ENCODE measurements at regions not wholly inside any gene's neighbourhood (a gene's known extent, or its start where the extent isn't known, plus 50 kb on each side); places are given as distances from the start of the nearest gene placed in this dataset.
"Not testable (repeated sequence)": the region's sequence is repeated elsewhere in the genome, so short reads cannot be mapped to it uniquely, and the experiment has no call there.

- H3K4me3 ChIP-seq (ENCODE audit: control insufficient read depth in 2 of 3, extremely low read depth in 1 of 3, insufficient read depth in 2 of 3, low read depth in 1 of 3, low read length in 3 of 3); H3K9me3 ChIP-seq (ENCODE audit: control insufficient read depth, low read depth, low read length); H4K20me1 ChIP-seq (ENCODE audit: control insufficient read depth, extremely low read depth, insufficient read depth, low read length); H3K4me2 ChIP-seq (ENCODE audit: control insufficient read depth, extremely low read depth, insufficient read depth, low read depth, low read length); dilution Hi-C loops (cut with MboI; ENCODE audit: extremely low pct_ligation_motif_present, low sequenced_read_pairs); H3K27ac ChIP-seq (ENCODE audit: control insufficient read depth, insufficient read depth, low read length); H3K79me2 ChIP-seq (ENCODE audit: control insufficient read depth, insufficient read depth, low read length); H3K36me3 ChIP-seq (ENCODE audit: control insufficient read depth in 2 of 2, extremely low read depth in 1 of 2, insufficient read depth in 2 of 2, low read length in 2 of 2); H3K4me1 ChIP-seq (ENCODE audit: control insufficient read depth, extremely low read depth, insufficient read depth, low read length); H3K9ac ChIP-seq (ENCODE audit: control insufficient read depth, extremely low read depth, insufficient read depth, low read length); H3K9me1 ChIP-seq (ENCODE audit: control insufficient read depth, extremely low read depth, insufficient read depth, low read length); FAIRE-seq; H2AFZ ChIP-seq (ENCODE audit: control insufficient read depth, low read length); DNase-seq (ENCODE audit: low read depth, low spot score); H3K27me3 ChIP-seq (ENCODE audit: control insufficient read depth, extremely low read depth, insufficient read depth, low read length): not testable (repeated sequence)
These were observed 351.7 kb downstream of the CNTNAP3B start for GRCh38 chr9:41777536-41777935.

GRCh38 chr9:41772541-41772940, 356.7 kb downstream of the CNTNAP3B start:
- H3K9me3 ChIP-seq (ENCODE audit: control insufficient read depth, low read depth, low read length); H3K4me1 ChIP-seq (ENCODE audit: control insufficient read depth, extremely low read depth, insufficient read depth, low read length); H2AFZ ChIP-seq (ENCODE audit: control insufficient read depth, low read length); H4K20me1 ChIP-seq (ENCODE audit: control insufficient read depth, extremely low read depth, insufficient read depth, low read length); H3K79me2 ChIP-seq (ENCODE audit: control insufficient read depth, insufficient read depth, low read length); FAIRE-seq; H3K4me2 ChIP-seq (ENCODE audit: control insufficient read depth, extremely low read depth, insufficient read depth, low read depth, low read length); H3K36me3 ChIP-seq (ENCODE audit: control insufficient read depth in 2 of 2, extremely low read depth in 1 of 2, insufficient read depth in 2 of 2, low read length in 2 of 2); H3K27me3 ChIP-seq (ENCODE audit: control insufficient read depth, extremely low read depth, insufficient read depth, low read length); H3K27ac ChIP-seq (ENCODE audit: control insufficient read depth, insufficient read depth, low read length); dilution Hi-C loops (cut with MboI; ENCODE audit: extremely low pct_ligation_motif_present, low sequenced_read_pairs); DNase-seq (ENCODE audit: low read depth, low spot score); H3K4me3 ChIP-seq (ENCODE audit: control insufficient read depth in 2 of 3, extremely low read depth in 1 of 3, insufficient read depth in 2 of 3, low read depth in 1 of 3, low read length in 3 of 3); H3K9ac ChIP-seq (ENCODE audit: control insufficient read depth, extremely low read depth, insufficient read depth, low read length); H3K9me1 ChIP-seq (ENCODE audit: control insufficient read depth, extremely low read depth, insufficient read depth, low read length): not testable (repeated sequence)

GRCh38 chr9:41771693-41772092, 357.5 kb downstream of the CNTNAP3B start:
- H3K27ac ChIP-seq (ENCODE audit: control insufficient read depth, insufficient read depth, low read length); H3K4me3 ChIP-seq (ENCODE audit: control insufficient read depth in 2 of 3, extremely low read depth in 1 of 3, insufficient read depth in 2 of 3, low read depth in 1 of 3, low read length in 3 of 3); H4K20me1 ChIP-seq (ENCODE audit: control insufficient read depth, extremely low read depth, insufficient read depth, low read length); DNase-seq (ENCODE audit: low read depth, low spot score); H3K9me3 ChIP-seq (ENCODE audit: control insufficient read depth, low read depth, low read length); dilution Hi-C loops (cut with MboI; ENCODE audit: extremely low pct_ligation_motif_present, low sequenced_read_pairs); H2AFZ ChIP-seq (ENCODE audit: control insufficient read depth, low read length); H3K36me3 ChIP-seq (ENCODE audit: control insufficient read depth in 2 of 2, extremely low read depth in 1 of 2, insufficient read depth in 2 of 2, low read length in 2 of 2); H3K9me1 ChIP-seq (ENCODE audit: control insufficient read depth, extremely low read depth, insufficient read depth, low read length); FAIRE-seq; H3K4me2 ChIP-seq (ENCODE audit: control insufficient read depth, extremely low read depth, insufficient read depth, low read depth, low read length); H3K4me1 ChIP-seq (ENCODE audit: control insufficient read depth, extremely low read depth, insufficient read depth, low read length); H3K9ac ChIP-seq (ENCODE audit: control insufficient read depth, extremely low read depth, insufficient read depth, low read length); H3K79me2 ChIP-seq (ENCODE audit: control insufficient read depth, insufficient read depth, low read length); H3K27me3 ChIP-seq (ENCODE audit: control insufficient read depth, extremely low read depth, insufficient read depth, low read length): not testable (repeated sequence)

DNA sequence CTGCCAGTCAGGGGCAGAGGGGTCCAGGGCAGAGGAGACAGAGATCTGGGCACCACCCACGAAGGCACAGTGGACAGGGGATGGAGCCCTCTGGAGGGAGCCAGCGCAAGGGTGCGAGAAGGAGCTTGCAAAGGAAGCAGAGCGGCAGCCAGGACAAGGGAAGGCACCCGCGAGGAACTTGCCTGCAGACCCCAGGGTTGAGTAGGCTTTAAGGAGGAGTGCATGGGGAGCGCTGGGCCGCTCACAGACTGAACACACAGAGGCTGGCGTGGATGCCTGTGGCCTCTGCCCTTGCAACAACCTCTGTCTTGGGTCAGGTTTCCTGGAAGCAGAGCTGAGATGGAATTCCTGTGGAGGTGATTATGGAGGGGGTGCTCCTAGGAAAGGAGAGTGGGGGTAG, 374.4 kb downstream of the CNTNAP3B start:
- H3K27me3 ChIP-seq (ENCODE audit: control insufficient read depth, extremely low read depth, insufficient read depth, low read length); H3K4me1 ChIP-seq (ENCODE audit: control insufficient read depth, extremely low read depth, insufficient read depth, low read length); H3K36me3 ChIP-seq (ENCODE audit: control insufficient read depth in 2 of 2, extremely low read depth in 1 of 2, insufficient read depth in 2 of 2, low read length in 2 of 2); H2AFZ ChIP-seq (ENCODE audit: control insufficient read depth, low read length); H3K9me1 ChIP-seq (ENCODE audit: control insufficient read depth, extremely low read depth, insufficient read depth, low read length); H3K27ac ChIP-seq (ENCODE audit: control insufficient read depth, insufficient read depth, low read length); H3K9me3 ChIP-seq (ENCODE audit: control insufficient read depth, low read depth, low read length); H3K4me3 ChIP-seq (ENCODE audit: control insufficient read depth in 2 of 3, extremely low read depth in 1 of 3, insufficient read depth in 2 of 3, low read depth in 1 of 3, low read length in 3 of 3); H3K9ac ChIP-seq (ENCODE audit: control insufficient read depth, extremely low read depth, insufficient read depth, low read length); H3K4me2 ChIP-seq (ENCODE audit: control insufficient read depth, extremely low read depth, insufficient read depth, low read depth, low read length); H4K20me1 ChIP-seq (ENCODE audit: control insufficient read depth, extremely low read depth, insufficient read depth, low read length); FAIRE-seq; DNase-seq (ENCODE audit: low read depth, low spot score); dilution Hi-C loops (cut with MboI; ENCODE audit: extremely low pct_ligation_motif_present, low sequenced_read_pairs); H3K79me2 ChIP-seq (ENCODE audit: control insufficient read depth, insufficient read depth, low read length): not testable (repeated sequence)

GRCh38 chr9:41754403-41754802, 374.8 kb downstream of the CNTNAP3B start:
- H3K9me1 ChIP-seq (ENCODE audit: control insufficient read depth, extremely low read depth, insufficient read depth, low read length); DNase-seq (ENCODE audit: low read depth, low spot score); H3K4me3 ChIP-seq (ENCODE audit: control insufficient read depth in 2 of 3, extremely low read depth in 1 of 3, insufficient read depth in 2 of 3, low read depth in 1 of 3, low read length in 3 of 3); dilution Hi-C loops (cut with MboI; ENCODE audit: extremely low pct_ligation_motif_present, low sequenced_read_pairs); H3K27ac ChIP-seq (ENCODE audit: control insufficient read depth, insufficient read depth, low read length); H3K9me3 ChIP-seq (ENCODE audit: control insufficient read depth, low read depth, low read length); H4K20me1 ChIP-seq (ENCODE audit: control insufficient read depth, extremely low read depth, insufficient read depth, low read length); H3K79me2 ChIP-seq (ENCODE audit: control insufficient read depth, insufficient read depth, low read length); H3K9ac ChIP-seq (ENCODE audit: control insufficient read depth, extremely low read depth, insufficient read depth, low read length); H3K4me1 ChIP-seq (ENCODE audit: control insufficient read depth, extremely low read depth, insufficient read depth, low read length); H3K4me2 ChIP-seq (ENCODE audit: control insufficient read depth, extremely low read depth, insufficient read depth, low read depth, low read length); H3K36me3 ChIP-seq (ENCODE audit: control insufficient read depth in 2 of 2, extremely low read depth in 1 of 2, insufficient read depth in 2 of 2, low read length in 2 of 2); H2AFZ ChIP-seq (ENCODE audit: control insufficient read depth, low read length); H3K27me3 ChIP-seq (ENCODE audit: control insufficient read depth, extremely low read depth, insufficient read depth, low read length); FAIRE-seq: not testable (repeated sequence)
